A549 (cell line): ENCODE measurements at regions not wholly inside any gene's neighbourhood (a gene's known extent, or its start where the extent isn't known, plus 50 kb on each side); places are given as distances from the start of the nearest gene placed in this dataset.

Experiments used
- FOXS1 ChIP-seq: fragments of 250-450 bp; sonication (Bioruptor Pico); IDR thresholded peaks from 2 replicates; pipeline ENCODE4 v1.5.0; 2020; ENCODE audit warnings: mild to moderate bottlenecking, moderate library complexity
- MAFK ChIP-seq: fragments of 450-650 bp; IDR thresholded peaks from 2 replicates; pipeline ENCODE4 v1.6.1; 2014; ENCODE audit not compliant: partially characterized antibody
- NFE2L2 ChIP-seq: fragments of 150-350 bp; conservative IDR thresholded peaks from 2 replicates; pipeline ENCODE4 v1.6.1; 2014; ENCODE audit warnings: low read length
- PHF8 ChIP-seq: fragments of 200-600 bp; sonication (generic); IDR thresholded peaks from 2 replicates; pipeline ENCODE4 v1.6.1; 2016; ENCODE audit warnings: low read depth, mild to moderate bottlenecking, antibody characterized with exemption, moderate library complexity, borderline replicate concordance
- RFX5 ChIP-seq: fragments of 450-650 bp; IDR thresholded peaks from 2 replicates; pipeline ENCODE4 v1.7.1; 2014; ENCODE audit warnings: antibody characterized with exemption, mild to moderate bottlenecking, moderate library complexity
- TFCP2L1 ChIP-seq: fragments of 250-450 bp; sonication (Bioruptor Pico); IDR thresholded peaks from 2 replicates; pipeline ENCODE4 v1.5.0; 2021; ENCODE audit warnings: mild to moderate bottlenecking
- TF ChIP-seq, protein P1 (sequence below): IDR thresholded peaks from 2 replicates; pipeline ENCODE4 v1.6.1; 2012
- TF ChIP-seq, protein P2 (sequence below): fragments of >200 bp; sonication (Bioruptor Twin); formaldehyde crosslinking; IDR thresholded peaks from 3 replicates; pipeline ENCODE4 v1.5.1; 2016
- TF ChIP-seq, protein P3 (sequence below): fragments of 450-650 bp; IDR thresholded peaks from 2 replicates; pipeline ENCODE4 v1.6.1; 2014; ENCODE audit warnings: antibody characterized with exemption

DNA sequence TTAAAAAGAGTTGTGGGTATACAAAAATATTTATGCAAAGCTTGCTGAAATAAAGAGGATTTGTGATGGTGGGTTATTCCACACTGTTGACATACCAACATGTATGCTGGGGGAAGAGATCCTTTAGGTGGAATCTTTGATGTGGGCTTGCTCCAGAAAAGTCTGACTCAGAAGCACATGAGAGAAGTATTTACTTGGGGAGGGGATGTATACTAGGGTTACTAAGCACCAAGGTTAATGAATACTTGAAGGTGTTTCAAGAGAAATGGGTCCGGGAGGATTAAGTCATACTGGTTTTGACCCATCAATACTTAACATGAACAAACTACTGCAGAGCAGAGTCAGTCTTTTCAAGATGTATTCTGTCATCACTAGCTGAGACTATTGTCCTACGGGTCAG, 316.4 kb upstream of the GRIN3A start:
- TF ChIP-seq, protein P1, sequence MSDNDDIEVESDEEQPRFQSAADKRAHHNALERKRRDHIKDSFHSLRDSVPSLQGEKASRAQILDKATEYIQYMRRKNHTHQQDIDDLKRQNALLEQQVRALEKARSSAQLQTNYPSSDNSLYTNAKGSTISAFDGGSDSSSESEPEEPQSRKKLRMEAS = no peak
- TF ChIP-seq TFCP2L1 (CRISPR knock-in tag) = no peak
- no peak for TF ChIP-seq PHF8
- TF ChIP-seq, protein P2, sequence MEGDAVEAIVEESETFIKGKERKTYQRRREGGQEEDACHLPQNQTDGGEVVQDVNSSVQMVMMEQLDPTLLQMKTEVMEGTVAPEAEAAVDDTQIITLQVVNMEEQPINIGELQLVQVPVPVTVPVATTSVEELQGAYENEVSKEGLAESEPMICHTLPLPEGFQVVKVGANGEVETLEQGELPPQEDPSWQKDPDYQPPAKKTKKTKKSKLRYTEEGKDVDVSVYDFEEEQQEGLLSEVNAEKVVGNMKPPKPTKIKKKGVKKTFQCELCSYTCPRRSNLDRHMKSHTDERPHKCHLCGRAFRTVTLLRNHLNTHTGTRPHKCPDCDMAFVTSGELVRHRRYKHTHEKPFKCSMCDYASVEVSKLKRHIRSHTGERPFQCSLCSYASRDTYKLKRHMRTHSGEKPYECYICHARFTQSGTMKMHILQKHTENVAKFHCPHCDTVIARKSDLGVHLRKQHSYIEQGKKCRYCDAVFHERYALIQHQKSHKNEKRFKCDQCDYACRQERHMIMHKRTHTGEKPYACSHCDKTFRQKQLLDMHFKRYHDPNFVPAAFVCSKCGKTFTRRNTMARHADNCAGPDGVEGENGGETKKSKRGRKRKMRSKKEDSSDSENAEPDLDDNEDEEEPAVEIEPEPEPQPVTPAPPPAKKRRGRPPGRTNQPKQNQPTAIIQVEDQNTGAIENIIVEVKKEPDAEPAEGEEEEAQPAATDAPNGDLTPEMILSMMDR = no peak
- TF ChIP-seq, protein P3, sequence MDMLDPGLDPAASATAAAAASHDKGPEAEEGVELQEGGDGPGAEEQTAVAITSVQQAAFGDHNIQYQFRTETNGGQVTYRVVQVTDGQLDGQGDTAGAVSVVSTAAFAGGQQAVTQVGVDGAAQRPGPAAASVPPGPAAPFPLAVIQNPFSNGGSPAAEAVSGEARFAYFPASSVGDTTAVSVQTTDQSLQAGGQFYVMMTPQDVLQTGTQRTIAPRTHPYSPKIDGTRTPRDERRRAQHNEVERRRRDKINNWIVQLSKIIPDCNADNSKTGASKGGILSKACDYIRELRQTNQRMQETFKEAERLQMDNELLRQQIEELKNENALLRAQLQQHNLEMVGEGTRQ = no peak
- no peak for TF ChIP-seq NFE2L2
- TF ChIP-seq FOXS1 (CRISPR knock-in tag) = no peak
- TF ChIP-seq RFX5 = no peak
- TF ChIP-seq MAFK = no peak
